WTC11 (cell line): ENCODE measurements at regions not wholly inside any gene's neighbourhood (a gene's known extent, or its start where the extent isn't known, plus 50 kb on each side); places are given as distances from the start of the nearest gene placed in this dataset.

Source experiments
- ATAC-seq: fragments of 200-7000 bp; cut with Tn5 transposase; 2 replicates; pipeline ENCODE4 v1.10.0; 2021; ENCODE audit warnings: mild to moderate bottlenecking, moderate library complexity
- CTCF ChIA-PET: fragments of 300-600 bp; sonication (Branson Sonifier 250); formaldehyde crosslinking; loops from one replicate; lab custom pipeline; 2021; ENCODE audit warnings: antibody characterized with exemption; lab: Charles Lee
- POLR2A ChIA-PET: fragments of 350-600 bp; sonication (Branson Sonifier 250); formaldehyde crosslinking; loops from one replicate; lab custom pipeline; 2021; ENCODE audit warnings: antibody characterized with exemption; lab: Charles Lee
- DNase-seq: peaks from one replicate; pipeline ENCODE4 v3.0.0; 2021; ENCODE audit warnings: low spot score
- H3K27ac Mint-ChIP-seq: 2 replicates; pipeline ENCODE4 v1.8.0; 2021; ENCODE audit warnings: mixed read lengths
- H3K27me3 Mint-ChIP-seq: 2 replicates; pipeline ENCODE4 v1.8.0; 2021; ENCODE audit warnings: low read depth, mild to moderate bottlenecking, moderate library complexity, mixed read lengths
- H3K36me3 Mint-ChIP-seq: 2 replicates; pipeline ENCODE4 v1.8.0; 2021; ENCODE audit warnings: mixed read lengths
- H3K4me1 Mint-ChIP-seq: 2 replicates; pipeline ENCODE4 v1.8.0; 2022; ENCODE audit warnings: mixed read lengths
- H3K4me3 Mint-ChIP-seq: 2 replicates; pipeline ENCODE4 v1.8.0; 2021; ENCODE audit warnings: mild to moderate bottlenecking, moderate library complexity, mixed read lengths
- H3K9me3 Mint-ChIP-seq: 2 replicates; pipeline ENCODE4 v1.8.0; 2021; ENCODE audit warnings: mixed read lengths
- ATF1 ChIP-seq: sonication (generic); formaldehyde crosslinking; IDR thresholded peaks from 2 replicates; pipeline ENCODE4 v1.8.1; 2023; ENCODE audit warnings: mild to moderate bottlenecking, moderate library complexity, missing genetic modification reagents
- ELF4 ChIP-seq: sonication (generic); formaldehyde crosslinking; IDR thresholded peaks from 2 replicates; pipeline ENCODE4 v1.8.1; 2022; ENCODE audit warnings: low read depth, mild to moderate bottlenecking, moderate library complexity, missing genetic modification reagents
- FOXJ3 ChIP-seq: sonication (generic); formaldehyde crosslinking; IDR thresholded peaks from 2 replicates; pipeline ENCODE4 v1.9.0; 2021; ENCODE audit warnings: missing genetic modification reagents, mild to moderate bottlenecking, borderline replicate concordance
- GABPB1 ChIP-seq: sonication (generic); formaldehyde crosslinking; IDR thresholded peaks from 2 replicates; pipeline ENCODE4 v1.8.1; 2023; ENCODE audit warnings: mild to moderate bottlenecking, missing genetic modification reagents
- NFYB ChIP-seq: sonication (generic); formaldehyde crosslinking; conservative IDR thresholded peaks from 2 replicates; pipeline ENCODE4 v1.8.0; 2022; ENCODE audit warnings: low read depth, missing genetic modification reagents
- OVOL2 ChIP-seq: fragments of 250-450 bp; sonication (Bioruptor Pico); IDR thresholded peaks from 2 replicates; pipeline ENCODE4 v1.9.0; 2021; ENCODE audit warnings: mild to moderate bottlenecking, borderline replicate concordance
- PRRX2 ChIP-seq: fragments of 250-450 bp; sonication (Bioruptor Pico); IDR thresholded peaks from 2 replicates; pipeline ENCODE4 v1.8.0; 2021; ENCODE audit warnings: mild to moderate bottlenecking
- RORB ChIP-seq: fragments of 250-450 bp; sonication (Bioruptor Pico); IDR thresholded peaks from 2 replicates; pipeline ENCODE4 v1.9.0; 2021; ENCODE audit warnings: mild to moderate bottlenecking
- SP1 ChIP-seq: sonication (generic); formaldehyde crosslinking; conservative IDR thresholded peaks from 2 replicates; pipeline ENCODE4 v1.8.1; 2022; ENCODE audit warnings: missing genetic modification reagents
- TP53 ChIP-seq: sonication (generic); formaldehyde crosslinking; IDR thresholded peaks from 2 replicates; pipeline ENCODE4 v1.8.1; 2023; ENCODE audit warnings: mild to moderate bottlenecking, missing genetic modification reagents
- TF ChIP-seq, protein P1 (sequence below): fragments of 250-450 bp; sonication (Bioruptor Pico); IDR thresholded peaks from 2 replicates; pipeline ENCODE4 v1.9.0; 2021; ENCODE audit warnings: moderate library complexity, mild to moderate bottlenecking, inconsistent platforms, borderline replicate concordance
- TF ChIP-seq, protein P2 (sequence below): sonication (generic); formaldehyde crosslinking; IDR thresholded peaks from 2 replicates; pipeline ENCODE4 v1.8.1; 2023; ENCODE audit warnings: mild to moderate bottlenecking, missing genetic modification reagents, borderline replicate concordance
- TF ChIP-seq, protein P3 (sequence below): fragments of 250-450 bp; sonication (Bioruptor Pico); IDR thresholded peaks from 2 replicates; pipeline ENCODE4 v1.9.0; 2021; ENCODE audit warnings: mild to moderate bottlenecking, borderline replicate concordance
- TF ChIP-seq, protein P4 (sequence below): sonication (generic); formaldehyde crosslinking; IDR thresholded peaks from 2 replicates; pipeline ENCODE4 v1.8.0; 2023; ENCODE audit warnings: missing genetic modification reagents, mild to moderate bottlenecking, borderline replicate concordance

DNA sequence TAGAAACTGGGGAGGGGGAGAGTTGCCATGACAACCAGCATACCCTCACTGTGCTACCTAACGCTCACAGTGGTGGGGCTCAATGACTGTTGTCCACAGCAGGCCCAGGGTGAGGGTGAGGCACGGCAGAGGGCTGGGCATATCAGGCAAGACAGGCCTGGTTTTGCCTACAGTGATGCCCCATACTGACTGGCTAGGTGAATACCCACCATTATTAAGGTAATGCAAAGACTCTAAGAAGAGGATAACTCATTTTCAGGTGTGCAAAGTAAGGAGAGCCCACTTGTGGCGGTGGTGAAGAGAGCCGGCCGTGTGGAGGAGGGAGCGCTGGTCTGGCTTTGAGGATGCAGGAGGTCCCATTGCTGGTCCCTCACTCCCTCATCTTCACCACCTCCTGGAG, 422.3 kb downstream of the FUT8 start:
- Mint-ChIP-seq H3K27ac (no peak overlapping the region), H3K36me3 (no peaks in the 10 kb centered on the region)

More for the DNA sequence above, 422.3 kb downstream of the FUT8 start:
- H3K27me3 Mint-ChIP-seq = no peaks in the 10 kb centered on the region
- peaks cover 44% of the 10 kb centered on the region for H3K4me1 Mint-ChIP-seq
- DNase-seq = no peak
- ChIA-PET CTCF (interaction anchor here (1.1 to 3.2 kb wide), 3 partner anchors 10 to 126 kb away, joined by 5 to 22 read pairs (median 7); no protein-coding TSS in a partner anchor), POLR2A (no interaction called here)
- ATAC-seq = peak; percentile 58
- TF ChIP-seq NFYB (CRISPR knock-in tag) (no peak), OVOL2 (no peak), ELF4 (CRISPR knock-in tag) (no peak), FOXJ3 (CRISPR knock-in tag) (no peak), TP53 (CRISPR knock-in tag) (no peak), RORB (CRISPR knock-in tag) (no peak), GABPB1 (CRISPR knock-in tag) (no peak), ATF1 (CRISPR knock-in tag) (no peak), SP1 (CRISPR knock-in tag) (no peak), PRRX2 (CRISPR knock-in tag) (no peak)
- TF ChIP-seq, protein P1, sequence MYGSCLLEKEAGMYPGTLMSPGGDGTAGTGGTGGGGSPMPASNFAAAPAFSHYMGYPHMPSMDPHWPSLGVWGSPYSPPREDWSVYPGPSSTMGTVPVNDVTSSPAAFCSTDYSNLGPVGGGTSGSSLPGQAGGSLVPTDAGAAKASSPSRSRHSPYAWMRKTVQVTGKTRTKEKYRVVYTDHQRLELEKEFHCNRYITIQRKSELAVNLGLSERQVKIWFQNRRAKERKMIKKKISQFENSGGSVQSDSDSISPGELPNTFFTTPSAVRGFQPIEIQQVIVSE (CRISPR knock-in tag) = no peak
- TF ChIP-seq, protein P2, sequence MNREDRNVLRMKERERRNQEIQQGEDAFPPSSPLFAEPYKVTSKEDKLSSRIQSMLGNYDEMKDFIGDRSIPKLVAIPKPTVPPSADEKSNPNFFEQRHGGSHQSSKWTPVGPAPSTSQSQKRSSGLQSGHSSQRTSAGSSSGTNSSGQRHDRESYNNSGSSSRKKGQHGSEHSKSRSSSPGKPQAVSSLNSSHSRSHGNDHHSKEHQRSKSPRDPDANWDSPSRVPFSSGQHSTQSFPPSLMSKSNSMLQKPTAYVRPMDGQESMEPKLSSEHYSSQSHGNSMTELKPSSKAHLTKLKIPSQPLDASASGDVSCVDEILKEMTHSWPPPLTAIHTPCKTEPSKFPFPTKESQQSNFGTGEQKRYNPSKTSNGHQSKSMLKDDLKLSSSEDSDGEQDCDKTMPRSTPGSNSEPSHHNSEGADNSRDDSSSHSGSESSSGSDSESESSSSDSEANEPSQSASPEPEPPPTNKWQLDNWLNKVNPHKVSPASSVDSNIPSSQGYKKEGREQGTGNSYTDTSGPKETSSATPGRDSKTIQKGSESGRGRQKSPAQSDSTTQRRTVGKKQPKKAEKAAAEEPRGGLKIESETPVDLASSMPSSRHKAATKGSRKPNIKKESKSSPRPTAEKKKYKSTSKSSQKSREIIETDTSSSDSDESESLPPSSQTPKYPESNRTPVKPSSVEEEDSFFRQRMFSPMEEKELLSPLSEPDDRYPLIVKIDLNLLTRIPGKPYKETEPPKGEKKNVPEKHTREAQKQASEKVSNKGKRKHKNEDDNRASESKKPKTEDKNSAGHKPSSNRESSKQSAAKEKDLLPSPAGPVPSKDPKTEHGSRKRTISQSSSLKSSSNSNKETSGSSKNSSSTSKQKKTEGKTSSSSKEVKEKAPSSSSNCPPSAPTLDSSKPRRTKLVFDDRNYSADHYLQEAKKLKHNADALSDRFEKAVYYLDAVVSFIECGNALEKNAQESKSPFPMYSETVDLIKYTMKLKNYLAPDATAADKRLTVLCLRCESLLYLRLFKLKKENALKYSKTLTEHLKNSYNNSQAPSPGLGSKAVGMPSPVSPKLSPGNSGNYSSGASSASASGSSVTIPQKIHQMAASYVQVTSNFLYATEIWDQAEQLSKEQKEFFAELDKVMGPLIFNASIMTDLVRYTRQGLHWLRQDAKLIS (CRISPR knock-in tag) = no peak
- TF ChIP-seq, protein P3, sequence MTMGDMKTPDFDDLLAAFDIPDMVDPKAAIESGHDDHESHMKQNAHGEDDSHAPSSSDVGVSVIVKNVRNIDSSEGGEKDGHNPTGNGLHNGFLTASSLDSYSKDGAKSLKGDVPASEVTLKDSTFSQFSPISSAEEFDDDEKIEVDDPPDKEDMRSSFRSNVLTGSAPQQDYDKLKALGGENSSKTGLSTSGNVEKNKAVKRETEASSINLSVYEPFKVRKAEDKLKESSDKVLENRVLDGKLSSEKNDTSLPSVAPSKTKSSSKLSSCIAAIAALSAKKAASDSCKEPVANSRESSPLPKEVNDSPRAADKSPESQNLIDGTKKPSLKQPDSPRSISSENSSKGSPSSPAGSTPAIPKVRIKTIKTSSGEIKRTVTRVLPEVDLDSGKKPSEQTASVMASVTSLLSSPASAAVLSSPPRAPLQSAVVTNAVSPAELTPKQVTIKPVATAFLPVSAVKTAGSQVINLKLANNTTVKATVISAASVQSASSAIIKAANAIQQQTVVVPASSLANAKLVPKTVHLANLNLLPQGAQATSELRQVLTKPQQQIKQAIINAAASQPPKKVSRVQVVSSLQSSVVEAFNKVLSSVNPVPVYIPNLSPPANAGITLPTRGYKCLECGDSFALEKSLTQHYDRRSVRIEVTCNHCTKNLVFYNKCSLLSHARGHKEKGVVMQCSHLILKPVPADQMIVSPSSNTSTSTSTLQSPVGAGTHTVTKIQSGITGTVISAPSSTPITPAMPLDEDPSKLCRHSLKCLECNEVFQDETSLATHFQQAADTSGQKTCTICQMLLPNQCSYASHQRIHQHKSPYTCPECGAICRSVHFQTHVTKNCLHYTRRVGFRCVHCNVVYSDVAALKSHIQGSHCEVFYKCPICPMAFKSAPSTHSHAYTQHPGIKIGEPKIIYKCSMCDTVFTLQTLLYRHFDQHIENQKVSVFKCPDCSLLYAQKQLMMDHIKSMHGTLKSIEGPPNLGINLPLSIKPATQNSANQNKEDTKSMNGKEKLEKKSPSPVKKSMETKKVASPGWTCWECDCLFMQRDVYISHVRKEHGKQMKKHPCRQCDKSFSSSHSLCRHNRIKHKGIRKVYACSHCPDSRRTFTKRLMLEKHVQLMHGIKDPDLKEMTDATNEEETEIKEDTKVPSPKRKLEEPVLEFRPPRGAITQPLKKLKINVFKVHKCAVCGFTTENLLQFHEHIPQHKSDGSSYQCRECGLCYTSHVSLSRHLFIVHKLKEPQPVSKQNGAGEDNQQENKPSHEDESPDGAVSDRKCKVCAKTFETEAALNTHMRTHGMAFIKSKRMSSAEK = no peak
- TF ChIP-seq, protein P4, sequence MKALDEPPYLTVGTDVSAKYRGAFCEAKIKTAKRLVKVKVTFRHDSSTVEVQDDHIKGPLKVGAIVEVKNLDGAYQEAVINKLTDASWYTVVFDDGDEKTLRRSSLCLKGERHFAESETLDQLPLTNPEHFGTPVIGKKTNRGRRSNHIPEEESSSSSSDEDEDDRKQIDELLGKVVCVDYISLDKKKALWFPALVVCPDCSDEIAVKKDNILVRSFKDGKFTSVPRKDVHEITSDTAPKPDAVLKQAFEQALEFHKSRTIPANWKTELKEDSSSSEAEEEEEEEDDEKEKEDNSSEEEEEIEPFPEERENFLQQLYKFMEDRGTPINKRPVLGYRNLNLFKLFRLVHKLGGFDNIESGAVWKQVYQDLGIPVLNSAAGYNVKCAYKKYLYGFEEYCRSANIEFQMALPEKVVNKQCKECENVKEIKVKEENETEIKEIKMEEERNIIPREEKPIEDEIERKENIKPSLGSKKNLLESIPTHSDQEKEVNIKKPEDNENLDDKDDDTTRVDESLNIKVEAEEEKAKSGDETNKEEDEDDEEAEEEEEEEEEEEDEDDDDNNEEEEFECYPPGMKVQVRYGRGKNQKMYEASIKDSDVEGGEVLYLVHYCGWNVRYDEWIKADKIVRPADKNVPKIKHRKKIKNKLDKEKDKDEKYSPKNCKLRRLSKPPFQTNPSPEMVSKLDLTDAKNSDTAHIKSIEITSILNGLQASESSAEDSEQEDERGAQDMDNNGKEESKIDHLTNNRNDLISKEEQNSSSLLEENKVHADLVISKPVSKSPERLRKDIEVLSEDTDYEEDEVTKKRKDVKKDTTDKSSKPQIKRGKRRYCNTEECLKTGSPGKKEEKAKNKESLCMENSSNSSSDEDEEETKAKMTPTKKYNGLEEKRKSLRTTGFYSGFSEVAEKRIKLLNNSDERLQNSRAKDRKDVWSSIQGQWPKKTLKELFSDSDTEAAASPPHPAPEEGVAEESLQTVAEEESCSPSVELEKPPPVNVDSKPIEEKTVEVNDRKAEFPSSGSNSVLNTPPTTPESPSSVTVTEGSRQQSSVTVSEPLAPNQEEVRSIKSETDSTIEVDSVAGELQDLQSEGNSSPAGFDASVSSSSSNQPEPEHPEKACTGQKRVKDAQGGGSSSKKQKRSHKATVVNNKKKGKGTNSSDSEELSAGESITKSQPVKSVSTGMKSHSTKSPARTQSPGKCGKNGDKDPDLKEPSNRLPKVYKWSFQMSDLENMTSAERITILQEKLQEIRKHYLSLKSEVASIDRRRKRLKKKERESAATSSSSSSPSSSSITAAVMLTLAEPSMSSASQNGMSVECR = no peak
- TF ChIP-seq, all 79 proteins: peak for 0
- Mint-ChIP-seq H3K4me3 (no peak overlapping the region), H3K9me3 (peaks cover 10% of the 10 kb centered on the region)
